HG02642 (cell line): ENCODE measurements at regions not wholly inside any gene's neighbourhood (a gene's known extent, or its start where the extent isn't known, plus 50 kb on each side); places are given as distances from the start of the nearest gene placed in this dataset.
"Not testable (repeated sequence)": the region's sequence is repeated elsewhere in the genome, so short reads cannot be mapped to it uniquely, and the experiment has no call there.

Experiments
- ATAC-seq: cut with Tn5 transposase; IDR thresholded peaks from one replicate; pipeline ENCODE4 v1.9.1; 2021; ENCODE audit warnings: mild to moderate bottlenecking; ENCODE audit not compliant: unreplicated experiment, poor library complexity

- ATAC-seq: no peak
Measured at GRCh38 chr7:86212976-86213375, 430.7 kb upstream of the GRM3 start.

- no peak for ATAC-seq
Measured at GRCh38 chr7:86209036-86209435, 434.7 kb upstream of the GRM3 start.

- ATAC-seq: no peak
Measured at GRCh38 chr7:86207740-86208139, 436.0 kb upstream of the GRM3 start.

GRCh38 chr7:86202833-86203232 is 440.9 kb upstream of the GRM3 start:
- ATAC-seq: no peak

DNA sequence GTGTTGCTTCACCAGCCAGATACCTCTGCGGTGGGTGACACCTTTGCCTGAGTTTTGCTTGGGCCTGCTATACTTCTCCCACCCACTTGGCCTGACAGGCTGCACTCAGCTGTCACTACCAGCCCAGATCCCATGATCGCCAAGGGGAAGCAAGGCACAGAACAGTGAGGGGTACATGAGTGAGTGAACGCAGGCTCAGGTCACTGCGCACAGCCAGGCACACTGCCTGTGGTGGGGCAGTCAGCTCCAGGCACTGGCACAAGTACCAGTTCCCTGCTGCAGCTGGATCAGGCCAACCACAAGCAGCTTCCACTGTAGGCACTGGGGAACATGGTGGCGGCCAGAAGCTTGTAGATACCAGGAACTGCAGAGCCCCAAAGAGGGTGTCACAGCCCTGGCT is 441.9 kb upstream of the GRM3 start:
- ATAC-seq: no peak

DNA sequence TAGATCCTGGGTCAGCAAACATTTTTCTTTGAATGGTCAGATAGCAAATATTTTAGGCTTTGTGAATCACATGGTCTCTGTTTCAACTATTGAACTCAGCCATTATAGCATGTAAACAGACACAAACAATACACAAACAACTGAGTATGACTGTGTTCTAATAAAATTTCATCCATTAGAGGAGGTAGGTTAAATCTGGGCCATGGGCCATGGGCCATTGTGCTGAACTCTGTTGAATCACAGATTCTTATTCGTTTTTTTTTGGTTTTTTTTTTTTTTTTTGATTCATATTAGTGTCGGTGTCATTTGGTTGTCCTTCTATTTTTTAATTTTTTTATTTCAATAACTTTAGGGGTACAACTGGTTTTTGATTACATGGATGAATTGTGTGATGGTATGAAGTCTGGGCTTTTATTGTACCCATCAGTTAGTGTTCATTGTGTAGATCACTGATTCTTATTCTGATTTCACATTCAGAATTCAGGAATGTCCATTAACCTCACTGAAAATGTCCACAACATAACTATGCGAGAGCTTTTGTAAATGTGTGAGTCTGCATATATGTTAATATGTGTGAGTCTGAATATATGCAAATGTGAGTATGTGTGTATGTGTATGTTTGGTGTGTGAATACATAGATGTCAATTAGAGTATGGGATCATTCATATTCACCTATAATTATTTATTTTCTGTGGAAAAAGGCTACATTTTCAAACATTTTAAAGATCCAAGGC is 443.7 kb upstream of the GRM3 start:
- ATAC-seq: no peak

- ATAC-seq: no peak
Measured at GRCh38 chr7:86190351-86190750, 453.4 kb upstream of the GRM3 start.

DNA sequence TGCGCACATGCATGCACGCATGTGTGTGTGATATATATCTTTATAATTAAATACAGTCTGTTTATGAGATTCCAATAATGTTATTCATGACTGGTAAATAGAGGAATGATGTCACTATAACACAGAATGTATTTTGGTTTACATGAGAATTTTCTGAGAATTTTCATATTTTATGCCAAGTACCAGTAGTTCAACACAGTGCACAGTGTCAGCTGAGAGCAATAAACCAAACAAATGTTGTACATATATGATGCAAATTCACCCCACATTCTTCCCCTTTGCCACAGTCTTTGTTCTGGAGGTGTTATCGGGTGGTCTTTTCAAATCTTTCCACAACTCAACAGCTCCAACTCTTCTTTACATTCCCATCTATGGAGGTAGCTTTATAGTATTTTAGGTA is 462.2 kb upstream of the GRM3 start:
- ATAC-seq: no peak

GRCh38 chr7:86164827-86165226 is 478.9 kb upstream of the GRM3 start:
- ATAC-seq: no peak

- no peak for ATAC-seq
Measured at GRCh38 chr7:86158111-86158510, 485.6 kb upstream of the GRM3 start.

DNA sequence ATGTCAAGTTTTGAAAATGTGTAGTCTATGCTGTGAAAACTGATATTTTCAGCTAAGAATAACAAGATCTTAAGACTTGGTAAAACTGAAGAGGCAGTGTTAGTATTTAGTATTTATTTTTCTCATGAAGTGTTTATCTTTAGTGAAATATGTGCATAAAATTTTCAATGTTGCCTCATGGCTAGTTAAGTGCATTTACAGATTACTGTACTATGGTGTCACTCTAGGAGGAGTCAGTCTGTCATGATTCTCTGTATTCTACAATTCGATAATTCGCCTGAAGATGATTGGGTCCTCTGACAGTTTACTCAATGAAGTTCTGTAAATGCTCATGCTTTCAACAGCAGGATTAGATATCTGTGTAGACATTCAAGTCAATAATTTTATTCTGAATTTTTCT is 488.1 kb upstream of the GRM3 start:
- ATAC-seq: no peak

GRCh38 chr7:86152926-86153325 is 490.8 kb upstream of the GRM3 start:
- no peak for ATAC-seq

GRCh38 chr7:86149024-86149665 is 494.6 kb upstream of the GRM3 start:
- ATAC-seq: no peak

DNA sequence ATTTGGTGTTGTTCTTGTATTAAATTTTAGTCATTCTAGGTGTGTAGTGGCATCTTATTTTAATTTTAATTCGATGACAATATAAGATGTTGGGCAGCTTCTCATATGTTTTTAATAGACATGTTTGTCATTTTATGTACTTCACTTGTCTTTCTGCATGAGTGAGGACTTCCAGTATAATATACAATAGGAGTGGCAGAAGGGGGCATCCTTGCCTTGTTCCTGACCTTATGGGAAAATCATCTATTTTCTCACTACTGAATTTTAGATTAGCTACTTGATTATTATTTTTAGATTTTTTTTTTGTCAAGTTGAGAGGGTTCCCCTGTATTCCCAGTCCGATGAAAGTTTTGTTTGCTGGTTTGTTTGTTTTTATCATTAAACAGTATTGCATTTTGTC is 495.2 kb upstream of the GRM3 start:
- no peak for ATAC-seq

GRCh38 chr7:86137343-86137742 is 506.4 kb upstream of the GRM3 start:
- ATAC-seq: no peak

DNA sequence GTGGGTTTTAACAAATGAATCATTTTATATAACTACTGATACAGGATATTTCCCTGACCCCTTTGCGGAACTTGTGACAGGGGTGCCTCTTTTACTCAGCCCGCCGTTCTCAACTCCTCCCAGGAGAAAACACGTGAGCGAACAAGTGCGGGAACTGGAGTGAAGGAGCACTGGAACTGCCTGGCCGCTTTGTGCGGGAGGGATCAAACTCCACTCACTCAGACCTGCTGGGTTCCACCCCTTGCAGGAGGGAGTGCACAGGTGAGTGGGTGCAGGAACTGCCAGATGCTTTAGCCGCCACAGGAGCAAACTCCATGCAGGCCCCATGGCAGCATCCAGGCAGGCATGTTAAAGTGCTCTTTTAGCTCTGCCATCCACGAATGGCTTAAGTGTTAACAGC is 513.4 kb upstream of the GRM3 start:
- no peak for ATAC-seq

DNA sequence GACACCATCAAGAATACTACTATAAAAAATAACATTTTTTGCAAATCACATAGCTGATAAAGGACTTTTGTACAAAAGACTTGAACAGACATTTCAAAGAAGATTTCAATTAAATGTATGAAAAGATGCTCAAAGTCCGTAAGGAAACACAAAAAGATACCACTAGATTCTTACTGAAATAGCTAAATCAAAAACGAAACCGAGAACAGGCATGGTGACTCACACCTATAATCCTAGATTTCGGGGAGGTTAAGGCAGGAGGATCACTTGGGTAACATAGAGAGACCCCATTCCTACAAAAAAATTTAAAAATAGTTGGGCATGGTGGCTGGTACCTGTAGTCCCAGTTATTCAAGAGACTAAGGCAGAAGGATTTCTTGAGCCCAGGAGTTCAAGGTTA is 520.2 kb upstream of the GRM3 start:
- ATAC-seq: no peak

GRCh38 chr7:86094166-86094669 is 549.5 kb upstream of the GRM3 start:
- ATAC-seq: no peak

GRCh38 chr7:86091369-86091768 is 552.3 kb upstream of the GRM3 start:
- no peak for ATAC-seq

DNA sequence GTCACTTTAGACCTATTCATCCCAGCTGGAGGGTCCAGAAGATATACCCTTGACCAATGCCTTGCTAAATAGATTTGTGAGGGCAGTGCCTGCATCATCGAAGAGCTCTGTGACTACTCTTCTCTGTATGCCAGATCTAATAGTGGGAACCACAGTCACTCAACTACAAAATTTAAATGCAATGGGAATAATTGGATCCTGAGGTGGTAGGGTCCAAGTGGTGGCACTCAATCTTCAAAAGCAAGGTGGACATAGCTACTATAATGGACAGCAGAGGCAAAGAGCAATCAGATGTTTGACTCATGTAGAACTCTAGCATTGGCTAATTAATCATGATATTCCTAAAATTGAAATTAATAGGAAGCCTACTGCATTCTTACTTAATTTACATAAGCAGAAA is 554.3 kb upstream of the GRM3 start:
- no peak for ATAC-seq

DNA sequence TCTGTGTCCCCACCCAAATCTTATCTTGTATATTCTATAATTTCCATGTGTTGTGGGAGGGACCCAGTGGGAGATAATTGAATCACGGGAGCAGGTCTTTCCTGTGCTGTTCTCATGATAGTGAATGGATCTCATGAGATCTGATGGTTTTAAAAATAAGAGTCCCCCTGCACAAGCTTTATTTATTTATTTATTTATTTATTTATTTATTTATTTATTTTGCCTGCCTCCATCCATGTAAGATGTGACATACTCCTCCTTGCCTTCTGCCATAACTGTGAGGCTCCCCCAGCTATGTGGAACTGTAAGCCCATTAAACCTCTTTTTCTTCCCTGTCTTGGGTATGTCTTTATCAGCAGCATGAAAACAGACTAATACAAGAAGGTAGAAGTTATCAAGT is 579.1 kb upstream of the GRM3 start:
- not testable (repeated sequence) for ATAC-seq

DNA sequence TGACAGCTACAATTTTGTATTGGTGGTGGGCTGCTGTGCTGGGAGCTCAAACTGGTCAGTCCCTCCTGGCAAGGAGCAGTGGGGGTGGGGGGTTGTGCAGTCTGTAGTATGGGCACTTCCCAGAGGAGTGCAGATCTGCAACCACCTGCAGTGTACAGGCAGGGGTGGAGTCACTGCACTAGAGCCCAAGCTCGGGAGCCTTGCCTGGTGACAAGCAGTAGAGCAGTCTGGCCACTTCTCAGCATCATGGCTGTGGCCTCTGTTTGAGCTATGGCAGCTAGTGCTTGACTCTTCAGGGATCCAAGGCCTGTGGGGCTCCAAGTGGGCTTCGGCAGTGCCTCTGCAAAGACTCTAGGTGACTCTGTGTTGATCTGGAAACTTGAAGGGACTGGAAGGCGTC is 585.1 kb upstream of the GRM3 start:
- ATAC-seq: no peak
